NT2/D1 (cell line): ENCODE measurements at regions not wholly inside any gene's neighbourhood (a gene's known extent, or its start where the extent isn't known, plus 50 kb on each side); places are given as distances from the start of the nearest gene placed in this dataset.
"Not testable (repeated sequence)": the region's sequence is repeated elsewhere in the genome, so short reads cannot be mapped to it uniquely, and the experiment has no call there.

Experiments used
- DNase-seq: peaks from one replicate; pipeline ENCODE4 v3.0.0-alpha.2; 2011; ENCODE audit warnings: low read depth, low spot score
- H3K27me3 ChIP-seq: 2 replicates; pipeline ENCODE4 v1.6.0; 2011; ENCODE audit warnings: mild to moderate bottlenecking; ENCODE audit not compliant: insufficient read length, insufficient read depth
- H3K36me3 ChIP-seq: 2 replicates; pipeline ENCODE4 v1.6.1; 2011; ENCODE audit warnings: mild to moderate bottlenecking, low read length, mixed read lengths; ENCODE audit not compliant: insufficient read depth, insufficient read length
- H3K4me1 ChIP-seq: 2 replicates; pipeline ENCODE4 v1.5.1; 2011; ENCODE audit not compliant: insufficient read depth, insufficient read length
- H3K4me3 ChIP-seq: 2 replicates; pipeline ENCODE4 v1.5.1; 2011; ENCODE audit warnings: low read depth; ENCODE audit not compliant: insufficient read length
- H3K9ac ChIP-seq: 2 replicates; pipeline ENCODE4 v1.6.0; 2011; ENCODE audit warnings: low read depth; ENCODE audit not compliant: insufficient read length
- H3K9me3 ChIP-seq: 2 replicates; pipeline ENCODE4 v1.5.1; 2011; ENCODE audit warnings: mild to moderate bottlenecking, low read length; ENCODE audit not compliant: insufficient read depth
- SUZ12 ChIP-seq: IDR thresholded peaks from 2 replicates; pipeline ENCODE4 v1.6.1; 2011; ENCODE audit not compliant: insufficient read length, insufficient read depth; ENCODE audit errors: extremely low read depth
- YY1 ChIP-seq: IDR thresholded peaks from 2 replicates; pipeline ENCODE4 v1.6.1; 2011; ENCODE audit not compliant: insufficient read length, insufficient read depth
- ZNF274 ChIP-seq: IDR thresholded peaks from 2 replicates; pipeline ENCODE4 v1.6.1; 2011; ENCODE audit warnings: mild to moderate bottlenecking, low read depth, low read length

GRCh38 chr18:44358402-44358801 is 322.3 kb upstream of the SETBP1 start:
- no peak overlapping the region for H3K4me3 ChIP-seq

GRCh38 chr18:44359741-44360140 is 320.9 kb upstream of the SETBP1 start:
- H3K9ac ChIP-seq, H3K9me3 ChIP-seq, H3K4me3 ChIP-seq, DNase-seq, H3K27me3 ChIP-seq, H3K4me1 ChIP-seq, H3K36me3 ChIP-seq: not testable (repeated sequence)

More at GRCh38 chr18:44358402-44358801, 322.3 kb upstream of the SETBP1 start:
- Histone ChIP-seq H3K4me1 (no peaks in the 10 kb centered on the region), H3K9ac (no peak overlapping the region), H3K36me3 (no peaks in the 10 kb centered on the region), H3K27me3 (no peaks in the 10 kb centered on the region), H3K9me3 (no peaks in the 10 kb centered on the region)
- no peak for TF ChIP-seq YY1
- no peak for TF ChIP-seq SUZ12
- no peak for TF ChIP-seq ZNF274
- DNase-seq: no peak

GRCh38 chr18:44362213-44362612 is 318.5 kb upstream of the SETBP1 start:
- not testable (repeated sequence) for H3K9ac ChIP-seq, H3K4me3 ChIP-seq, DNase-seq, H3K27me3 ChIP-seq, H3K36me3 ChIP-seq, H3K4me1 ChIP-seq, H3K9me3 ChIP-seq

- no peaks in the 10 kb centered on the region for H3K36me3 ChIP-seq
- no peak overlapping the region for H3K4me3 ChIP-seq
- no peaks in the 10 kb centered on the region for H3K4me1 ChIP-seq
- no peak overlapping the region for H3K9ac ChIP-seq
- TF ChIP-seq YY1 (no peak), SUZ12 (no peak), ZNF274 (no peak)
- peaks cover 8% of the 10 kb centered on the region; the same call in 1 of the 2 replicates for H3K9me3 ChIP-seq
- H3K27me3 ChIP-seq: no peaks in the 10 kb centered on the region
- DNase-seq: no peak
These were observed 309.8 kb upstream of the SETBP1 start for GRCh38 chr18:44370861-44371260.

- Histone ChIP-seq H3K36me3 (no peaks in the 10 kb centered on the region), H3K9me3 (peaks cover 8% of the 10 kb centered on the region; the same call in 1 of the 2 replicates), H3K4me1 (no peaks in the 10 kb centered on the region), H3K4me3 (no peak overlapping the region), H3K9ac (no peak overlapping the region), H3K27me3 (no peaks in the 10 kb centered on the region)
- no peak for TF ChIP-seq YY1
- no peak for TF ChIP-seq ZNF274
- TF ChIP-seq SUZ12: no peak
- no peak for DNase-seq
These were observed 305.7 kb upstream of the SETBP1 start for GRCh38 chr18:44374966-44375365.

GRCh38 chr18:44386401-44386800 is 294.3 kb upstream of the SETBP1 start:
- Histone ChIP-seq H3K36me3 (no peaks in the 10 kb centered on the region), H3K4me3 (no peak overlapping the region), H3K4me1 (no peaks in the 10 kb centered on the region), H3K9me3 (no peaks in the 10 kb centered on the region), H3K9ac (no peak overlapping the region), H3K27me3 (no peaks in the 10 kb centered on the region)
- no peak for DNase-seq
- TF ChIP-seq ZNF274: no peak
- no peak for TF ChIP-seq SUZ12
- no peak for TF ChIP-seq YY1

GRCh38 chr18:44388329-44388728 is 292.4 kb upstream of the SETBP1 start:
- Histone ChIP-seq H3K36me3 (no peaks in the 10 kb centered on the region), H3K9me3 (no peaks in the 10 kb centered on the region), H3K27me3 (no peaks in the 10 kb centered on the region), H3K9ac (no peak overlapping the region), H3K4me1 (no peaks in the 10 kb centered on the region), H3K4me3 (no peak overlapping the region)
- DNase-seq: no peak
- TF ChIP-seq ZNF274: no peak
- TF ChIP-seq YY1: no peak
- no peak for TF ChIP-seq SUZ12

- TF ChIP-seq YY1: no peak
- TF ChIP-seq SUZ12: no peak
- no peak for TF ChIP-seq ZNF274
- Histone ChIP-seq H3K4me1 (no peaks in the 10 kb centered on the region), H3K36me3 (no peaks in the 10 kb centered on the region), H3K27me3 (no peaks in the 10 kb centered on the region), H3K9ac (no peak overlapping the region), H3K4me3 (no peak overlapping the region), H3K9me3 (no peaks in the 10 kb centered on the region)
- peak; percentile 8 for DNase-seq
These were observed 287.8 kb upstream of the SETBP1 start for GRCh38 chr18:44392933-44393332.
